DOHH2 (cell line): ENCODE measurements at regions not wholly inside any gene's neighbourhood (a gene's known extent, or its start where the extent isn't known, plus 50 kb on each side); places are given as distances from the start of the nearest gene placed in this dataset.

Experiments used
- CTCF ChIP-seq: fragments of 200-600 bp; sonication (generic); IDR thresholded peaks from one replicate; pipeline ENCODE4 v1.5.1; 2014; ENCODE audit warnings: antibody characterized with exemption, mild to moderate bottlenecking, low read depth, low read length; ENCODE audit not compliant: poor library complexity, severe bottlenecking
- EZH2phosphoT487 ChIP-seq: fragments of 200-600 bp; sonication (generic); IDR thresholded peaks from 2 replicates; pipeline ENCODE4 v1.6.1; 2017; ENCODE audit warnings: borderline replicate concordance, mild to moderate bottlenecking, antibody characterized with exemption, low read length, moderate library complexity, mixed read lengths

GRCh38 chr6:90970672-90971071 lies 383.8 kb upstream of the MAP3K7 start:
- TF ChIP-seq CTCF (no peak), EZH2phosphoT487 (no peak)
